Kidney (tissue), 13 donors: ENCODE measurements at regions not wholly inside any gene's neighbourhood (a gene's known extent, or its start where the extent isn't known, plus 50 kb on each side); places are given as distances from the start of the nearest gene placed in this dataset.
A peak's percentile ranks its signal among the peaks of the same experiment; 100 is the strongest.

Experiments
- DNase-seq, 5 donors: peaks; one replicate each; pipeline ENCODE4 v3.0.0-alpha.2; 2013 to 2020
- FAIRE-seq: peaks from 2 replicates; lab custom pipeline; 2012; peaks lifted over from hg19 to GRCh38; lab: Jason Lieb, UNC
- H3K27ac ChIP-seq, 2 donors: one replicate each; pipeline ENCODE4 v1.7.0; 2013; ENCODE audit warnings: low read depth in 2 of 2, low read length in 2 of 2, inconsistent platforms in 1 of 2
- H3K27me3 ChIP-seq: one replicate; pipeline ENCODE4 v1.7.1; 2013; ENCODE audit warnings: low read length, inconsistent platforms; ENCODE audit not compliant: control insufficient read depth, insufficient read depth
- H3K36me3 ChIP-seq, 3 donors: one replicate each; pipeline versions ENCODE4 v1.7.0 to v1.7.1; 2013; ENCODE audit warnings: low read length in 3 of 3, control low read depth in 1 of 3, inconsistent platforms in 1 of 3; ENCODE audit not compliant: insufficient read depth in 3 of 3, control insufficient read depth in 2 of 3
- H3K4me1 ChIP-seq, 3 donors: one replicate each; pipeline versions ENCODE4 v1.7.0 to v1.7.1; 2013; ENCODE audit warnings: low read length in 3 of 3, inconsistent platforms in 1 of 3, low read depth in 1 of 3; ENCODE audit not compliant: control insufficient read depth in 2 of 3, insufficient read depth in 2 of 3
- H3K4me3 ChIP-seq, 3 donors: one replicate each; pipeline versions ENCODE4 v1.7.0 to v1.8.1; 2013; ENCODE audit warnings: low read length in 3 of 3, control low read depth in 1 of 3, inconsistent platforms in 1 of 3
- H3K9ac ChIP-seq, 3 donors: one replicate each; pipeline versions ENCODE4 v1.7.0 to v1.7.1; 2013; ENCODE audit warnings: low read length in 3 of 3, control low read depth in 1 of 3, inconsistent platforms in 1 of 3
- H3K9me3 ChIP-seq, 3 donors: one replicate each; pipeline versions ENCODE4 v1.7.0 to v1.7.1; 2013; ENCODE audit warnings: low read length in 3 of 3, control low read depth in 1 of 3, inconsistent platforms in 1 of 3; ENCODE audit not compliant: control insufficient read depth in 2 of 3, insufficient read depth in 1 of 3
- CTCF ChIP-seq: IDR thresholded peaks from 3 replicates; pipeline ENCODE4 v1.5.1; 2012; ENCODE audit warnings: mild to moderate bottlenecking, moderate library complexity, borderline replicate concordance; ENCODE audit not compliant: insufficient read depth; ENCODE audit errors: extremely low read depth
- intact Hi-C: fragments of 100-400 bp; cut with DNase I; formaldehyde crosslinking; loops from one replicate; pipeline ENCODE4 v1.11.1; 2022
- donor health status: control.
- donor health status: control.
- donor health status: control.
- donor health status: control.
- donor health status: control.
- donor health status: DM: yes; HTN: yes; CAD: no.
- donor health status: Normal renal cell carcinoma (clear cell type).

- H3K4me3 ChIP-seq = no peak overlapping the region
- no peak overlapping the region for H3K9ac ChIP-seq
- no peak for TF ChIP-seq CTCF
- intact Hi-C loops = no loop called here
- H3K36me3 ChIP-seq = no peaks in the 10 kb centered on the region
- H3K27ac ChIP-seq = no peak overlapping the region
- FAIRE-seq (no peak), DNase-seq (no peak)
- H3K9me3 ChIP-seq = no peaks in the 10 kb centered on the region
- no peaks in the 10 kb centered on the region for H3K4me1 ChIP-seq
- no peaks in the 10 kb centered on the region for H3K27me3 ChIP-seq
These were observed 62.4 kb upstream of the TOPAZ1 start for GRCh38 chr3:44179246-44179645.

GRCh38 chr3:44184319-44184953, 57.2 kb upstream of the TOPAZ1 start:
- Histone ChIP-seq H3K4me3 (no peak overlapping the region), H3K9ac (no peak overlapping the region), H3K9me3 (no peaks in the 10 kb centered on the region), H3K36me3 (no peaks in the 10 kb centered on the region), H3K27me3 (no peaks in the 10 kb centered on the region), H3K4me1 (no peaks in the 10 kb centered on the region), H3K27ac (no peak overlapping the region)
- DNase-seq (peak in 3 of 5 donors; percentile 21 to 43 (median 43)), FAIRE-seq (no peak)
- no peak for TF ChIP-seq CTCF
- intact Hi-C loops = no loop called here

- no peak for TF ChIP-seq CTCF
- no peaks in the 10 kb centered on the region for H3K36me3 ChIP-seq
- H3K9ac ChIP-seq = no peak overlapping the region
- H3K27me3 ChIP-seq = no peaks in the 10 kb centered on the region
- intact Hi-C loops = no loop called here
- FAIRE-seq = no peak
- no peak for DNase-seq
- H3K4me3 ChIP-seq = no peak overlapping the region
- no peaks in the 10 kb centered on the region for H3K4me1 ChIP-seq
- H3K27ac ChIP-seq = no peak overlapping the region
- H3K9me3 ChIP-seq = no peaks in the 10 kb centered on the region
These were observed 56.2 kb upstream of the TOPAZ1 start for GRCh38 chr3:44185396-44185915.
